HEK293T (cell line): ENCODE measurements at regions not wholly inside any gene's neighbourhood (a gene's known extent, or its start where the extent isn't known, plus 50 kb on each side); places are given as distances from the start of the nearest gene placed in this dataset.

Experiments used
- ARNT ChIP-seq: fragments of 450-650 bp; IDR thresholded peaks from 2 replicates; pipeline ENCODE4 v1.6.1; 2017; ENCODE audit warnings: mild to moderate bottlenecking
- BHLHE40 ChIP-seq: fragments of 450-650 bp; IDR thresholded peaks from 2 replicates; pipeline ENCODE4 v1.6.1; 2016; ENCODE audit warnings: mild to moderate bottlenecking, moderate library complexity, borderline replicate concordance
- CTBP1 ChIP-seq: fragments of 450-650 bp; IDR thresholded peaks from 2 replicates; pipeline ENCODE4 v1.6.1; 2016; ENCODE audit warnings: borderline replicate concordance
- FOXA1 ChIP-seq: fragments of 450-650 bp; IDR thresholded peaks from 2 replicates; pipeline ENCODE4 v1.6.1; 2016; ENCODE audit warnings: mild to moderate bottlenecking
- FOXM1 ChIP-seq: fragments of 450-650 bp; IDR thresholded peaks from 2 replicates; pipeline ENCODE4 v1.6.1; 2017; ENCODE audit warnings: mild to moderate bottlenecking, borderline replicate concordance
- HDGF ChIP-seq: fragments of 450-650 bp; IDR thresholded peaks from 2 replicates; pipeline ENCODE4 v1.6.1; 2017; ENCODE audit warnings: antibody characterized with exemption, borderline replicate concordance
- L3MBTL2 ChIP-seq: fragments of 450-650 bp; conservative IDR thresholded peaks from 2 replicates; pipeline ENCODE4 v1.6.1; 2016; ENCODE audit warnings: mild to moderate bottlenecking
- LEF1 ChIP-seq: fragments of 450-650 bp; IDR thresholded peaks from 2 replicates; pipeline ENCODE4 v1.6.1; 2017; ENCODE audit warnings: mild to moderate bottlenecking, borderline replicate concordance
- NFRKB ChIP-seq: fragments of 450-650 bp; IDR thresholded peaks from 2 replicates; pipeline ENCODE4 v1.6.1; 2016; ENCODE audit warnings: mild to moderate bottlenecking, moderate library complexity
- SP1 ChIP-seq: fragments of 450-650 bp; IDR thresholded peaks from 2 replicates; pipeline ENCODE4 v1.6.1; 2017
- SUZ12 ChIP-seq: fragments of 450-650 bp; IDR thresholded peaks from 2 replicates; pipeline ENCODE4 v1.6.1; 2016; ENCODE audit warnings: mild to moderate bottlenecking
- TARDBP ChIP-seq: fragments of 450-650 bp; IDR thresholded peaks from 2 replicates; pipeline ENCODE4 v1.6.1; 2016
- ZNF384 ChIP-seq: fragments of 450-650 bp; IDR thresholded peaks from 2 replicates; pipeline ENCODE4 v1.6.1; 2016
- TF ChIP-seq, protein P1 (sequence below): fragments of 450-650 bp; IDR thresholded peaks from 2 replicates; pipeline ENCODE4 v1.6.1; 2016

DNA sequence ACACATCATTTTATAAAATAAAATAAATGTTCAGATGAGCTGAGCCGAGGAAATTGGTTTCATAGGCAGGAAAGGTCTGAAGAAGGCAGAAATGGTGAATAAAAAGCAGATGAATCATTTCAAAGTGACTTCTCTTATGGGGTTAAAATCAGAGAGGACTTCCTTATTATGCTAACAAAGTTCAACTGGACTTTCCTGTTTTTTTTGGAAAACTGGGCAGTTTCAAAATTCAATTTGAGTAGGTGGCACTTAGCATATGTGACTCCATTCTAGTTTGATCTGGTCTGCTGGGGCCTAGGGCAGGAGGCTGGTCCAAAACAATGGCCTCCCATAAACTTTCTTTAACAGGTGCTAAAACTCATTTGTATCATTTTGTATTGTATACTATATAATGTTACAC is 1794.9 kb upstream of the TENM3 start:
- TF ChIP-seq FOXA1 (no peak), ZNF384 (no peak), BHLHE40 (no peak), LEF1 (no peak), ARNT (no peak), TARDBP (no peak), L3MBTL2 (no peak), FOXM1 (no peak), SUZ12 (no peak), SP1 (no peak), CTBP1 (no peak), NFRKB (no peak), HDGF (no peak)
- TF ChIP-seq, protein P1, sequence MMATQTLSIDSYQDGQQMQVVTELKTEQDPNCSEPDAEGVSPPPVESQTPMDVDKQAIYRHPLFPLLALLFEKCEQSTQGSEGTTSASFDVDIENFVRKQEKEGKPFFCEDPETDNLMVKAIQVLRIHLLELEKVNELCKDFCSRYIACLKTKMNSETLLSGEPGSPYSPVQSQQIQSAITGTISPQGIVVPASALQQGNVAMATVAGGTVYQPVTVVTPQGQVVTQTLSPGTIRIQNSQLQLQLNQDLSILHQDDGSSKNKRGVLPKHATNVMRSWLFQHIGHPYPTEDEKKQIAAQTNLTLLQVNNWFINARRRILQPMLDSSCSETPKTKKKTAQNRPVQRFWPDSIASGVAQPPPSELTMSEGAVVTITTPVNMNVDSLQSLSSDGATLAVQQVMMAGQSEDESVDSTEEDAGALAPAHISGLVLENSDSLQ: no peak
